ENCODE measurements at regions not wholly inside any gene's neighbourhood (a gene's known extent, or its start where the extent isn't known, plus 50 kb on each side); places are given as distances from the start of the nearest gene placed in this dataset.

GRCh38 chr11:45386972-45387371 lies 100.8 kb upstream of the SYT13 start:
- TF ChIP-seq ZFP30 (CRISPR knock-in tag; IDR thresholded peaks at IDR 0.05) (no peak), ARNTL (CRISPR knock-in tag; IDR thresholded peaks at IDR 0.05; ENCODE audit: borderline replicate concordance, low read depth) (no peak), ZNF70 (CRISPR knock-in tag; IDR thresholded peaks at IDR 0.05) (no peak)
